H1 (cell line): ENCODE measurements at regions not wholly inside any gene's neighbourhood (a gene's known extent, or its start where the extent isn't known, plus 50 kb on each side); places are given as distances from the start of the nearest gene placed in this dataset.

Experiments used
- CTCF ChIA-PET: fragments of 300-600 bp; sonication (Branson Sonifier 250); formaldehyde crosslinking; loops from one replicate; lab custom pipeline; 2021; ENCODE audit not compliant: partially characterized antibody; lab: Charles Lee
- POLR2A ChIA-PET: fragments of 300-600 bp; sonication (Branson Sonifier 250); formaldehyde crosslinking; loops from one replicate; lab custom pipeline; 2021; ENCODE audit warnings: inconsistent platforms; ENCODE audit not compliant: partially characterized antibody; lab: Charles Lee
- DNase-seq, 2 experiments: peaks; one replicate each; pipeline versions ENCODE4 v3.0.0 to v3.0.0-alpha.2; 2010 to 2022; ENCODE audit warnings: low spot score in 2 of 2, low read depth in 1 of 2, mixed read lengths in 1 of 2
- FAIRE-seq: peaks from 2 replicates; lab custom pipeline; 2011; peaks lifted over from hg19 to GRCh38; lab: Jason Lieb, UNC
- H2AFZ ChIP-seq: 2 replicates; pipeline ENCODE4 v1.8.1; 2012; ENCODE audit warnings: low read length, inconsistent platforms
- H2AK5ac ChIP-seq: 2 replicates; pipeline ENCODE4 v1.6.1; 2013; ENCODE audit warnings: low read depth, low read length
- H2BK120ac ChIP-seq: replicated peaks from 2 replicates; pipeline ENCODE3; 2013; ENCODE audit warnings: low read depth, low read length, inconsistent platforms
- H2BK12ac ChIP-seq: 2 replicates; pipeline ENCODE4 v1.6.1; 2013; ENCODE audit warnings: low read depth, low read length
- H2BK15ac ChIP-seq: 2 replicates; pipeline ENCODE4 v1.6.1; 2013; ENCODE audit warnings: low read length
- H2BK20ac ChIP-seq: 2 replicates; pipeline ENCODE4 v1.6.1; 2013; ENCODE audit warnings: low read length
- H2BK5ac ChIP-seq: 2 replicates; pipeline ENCODE4 v1.6.1; 2013; ENCODE audit warnings: low read depth, low read length
- H3K14ac ChIP-seq: 2 replicates; pipeline ENCODE4 v1.6.1; 2013; ENCODE audit warnings: inconsistent platforms; ENCODE audit not compliant: insufficient read length
- H3K18ac ChIP-seq: 2 replicates; pipeline ENCODE4 v1.6.1; 2013; ENCODE audit warnings: low read length; ENCODE audit errors: extremely low read depth
- H3K23ac ChIP-seq: 2 replicates; pipeline ENCODE4 v1.6.1; 2013; ENCODE audit warnings: inconsistent platforms; ENCODE audit not compliant: insufficient read length
- H3K23me2 ChIP-seq: 2 replicates; pipeline ENCODE4 v1.6.1; 2013; ENCODE audit warnings: low read depth, low read length
- H3K27ac ChIP-seq: 2 replicates; pipeline ENCODE4 v1.6.1; 2011; ENCODE audit warnings: low read depth, low read length, inconsistent platforms
- H3K27me3 ChIP-seq, 4 experiments: replicated peaks in 1 of 4; 1 replicate in 1 of 4; 2 replicates in 3 of 4; pipeline versions ENCODE4 v1.6.1 to v1.8.1; 2011 to 2013; ENCODE audit warnings: low read length in 3 of 4, mild to moderate bottlenecking in 3 of 4, inconsistent platforms in 2 of 4, mixed read lengths in 2 of 4, moderate library complexity in 1 of 4; ENCODE audit not compliant: control insufficient read depth in 3 of 4, insufficient read depth in 3 of 4; ENCODE audit errors: extremely low read depth in 1 of 4
- H3K36me3 ChIP-seq, 4 experiments: 2 replicates each; pipeline versions ENCODE4 v1.6.1 to v1.8.1; 2011 to 2013; ENCODE audit warnings: mild to moderate bottlenecking in 4 of 4, low read length in 3 of 4, moderate library complexity in 2 of 4, control low read depth in 1 of 4, inconsistent platforms in 1 of 4; ENCODE audit not compliant: insufficient read depth in 4 of 4, control insufficient read depth in 2 of 4
- H3K4ac ChIP-seq: replicated peaks from 2 replicates; pipeline ENCODE3; 2013; ENCODE audit warnings: low read length, low read depth, mixed read lengths, inconsistent platforms; ENCODE audit not compliant: insufficient read length
- H3K4me1 ChIP-seq, 4 experiments: replicated peaks in 1 of 4; 1 replicate in 1 of 4; 2 replicates in 3 of 4; pipeline versions ENCODE4 v1.6.1 to v1.8.1; 2011 to 2013; ENCODE audit warnings: low read length in 3 of 4, inconsistent platforms in 2 of 4, mixed read lengths in 1 of 4; ENCODE audit not compliant: insufficient read depth in 4 of 4, control insufficient read depth in 3 of 4
- H3K4me2 ChIP-seq, 2 experiments: 2 replicates each; pipeline versions ENCODE4 v1.6.1 to v1.8.1; 2011 to 2013; ENCODE audit warnings: low read depth in 2 of 2, low read length in 2 of 2, control low read depth in 1 of 2, inconsistent platforms in 1 of 2, mild to moderate bottlenecking in 1 of 2; ENCODE audit not compliant: insufficient read depth in 1 of 2
- H3K4me3 ChIP-seq, 4 experiments: fragments of 200-600, 300-600 bp in 1 of 4; sonication (generic), shearing (Covaris generic), sonication (Bioruptor Twin) in 1 of 4; 2 replicates each; pipeline versions ENCODE4 v1.5.1 to v1.8.1; 2011 to 2016; ENCODE audit warnings: low read length in 4 of 4, low read depth in 3 of 4, control low read depth in 2 of 4, inconsistent platforms in 2 of 4, mild to moderate bottlenecking in 2 of 4, mixed read lengths in 1 of 4, moderate library complexity in 1 of 4; ENCODE audit not compliant: insufficient read depth in 2 of 4; ENCODE audit errors: extremely low read depth in 1 of 4
- H3K56ac ChIP-seq: replicated peaks from 2 replicates; pipeline ENCODE3; 2013; ENCODE audit warnings: low read depth, mild to moderate bottlenecking, mixed read lengths, low read length, inconsistent platforms; ENCODE audit not compliant: insufficient read length
- H3K79me1 ChIP-seq: 2 replicates; pipeline ENCODE4 v1.6.1; 2013; ENCODE audit warnings: low read depth, low read length, control low read depth
- H3K79me2 ChIP-seq, 2 experiments: 2 replicates each; pipeline versions ENCODE4 v1.6.1 to v1.8.1; 2012 to 2013; ENCODE audit warnings: low read length in 2 of 2, mild to moderate bottlenecking in 2 of 2, inconsistent platforms in 1 of 2; ENCODE audit not compliant: insufficient read depth in 2 of 2, control insufficient read depth in 1 of 2
- H3K9ac ChIP-seq, 4 experiments: replicated peaks in 1 of 4; 1 replicate in 1 of 4; 2 replicates in 3 of 4; pipeline versions ENCODE4 v1.6.1 to v1.8.1; 2011 to 2013; ENCODE audit warnings: low read depth in 3 of 4, low read length in 3 of 4, control low read depth in 2 of 4, mild to moderate bottlenecking in 2 of 4, moderate library complexity in 2 of 4, inconsistent platforms in 1 of 4; ENCODE audit errors: extremely low read depth in 1 of 4
- H3K9me3 ChIP-seq, 2 experiments: 2 replicates each; pipeline versions ENCODE4 v1.6.1 to v1.8.1; 2012 to 2013; ENCODE audit warnings: mild to moderate bottlenecking in 2 of 2, moderate library complexity in 2 of 2, control low read depth in 1 of 2, inconsistent platforms in 1 of 2, low read depth in 1 of 2, low read length in 1 of 2, mixed read lengths in 1 of 2; ENCODE audit not compliant: insufficient read depth in 2 of 2
- H4K20me1 ChIP-seq, 2 experiments: replicated peaks in 1 of 2; 2 replicates each; pipeline versions ENCODE3 to v1.8.1; 2011 to 2013; ENCODE audit warnings: inconsistent platforms in 2 of 2, low read length in 2 of 2, mild to moderate bottlenecking in 1 of 2; ENCODE audit not compliant: insufficient read depth in 2 of 2, control insufficient read depth in 1 of 2
- H4K5ac ChIP-seq: 2 replicates; pipeline ENCODE4 v1.6.1; 2013; ENCODE audit warnings: low read length, low read depth, mixed read lengths, inconsistent platforms; ENCODE audit not compliant: insufficient read length
- H4K8ac ChIP-seq: 2 replicates; pipeline ENCODE4 v1.8.0; 2013; ENCODE audit warnings: mild to moderate bottlenecking, moderate library complexity, low read length, inconsistent platforms; ENCODE audit not compliant: insufficient read depth; ENCODE audit errors: extremely low read depth
- H4K91ac ChIP-seq: replicated peaks from 2 replicates; pipeline ENCODE3; 2013; ENCODE audit warnings: low read length, mixed read lengths, inconsistent platforms; ENCODE audit not compliant: insufficient read length
- ASH2L ChIP-seq: fragments of 200-600, 300-600 bp; sonication (generic); IDR thresholded peaks from one replicate; pipeline ENCODE4 v1.7.1; 2017; ENCODE audit warnings: low read length
- BACH1 ChIP-seq: IDR thresholded peaks from 2 replicates; pipeline ENCODE4 v1.6.1; 2012; ENCODE audit warnings: low read length, improper control_type of control experiment
- HDAC6 ChIP-seq: IDR thresholded peaks from one replicate; pipeline ENCODE4 v1.7.1; 2012; ENCODE audit warnings: low read depth, mild to moderate bottlenecking, inconsistent platforms, low read length, moderate library complexity
- POLR2AphosphoS5 ChIP-seq: IDR thresholded peaks from 2 replicates; pipeline ENCODE4 v1.6.1; 2011; ENCODE audit warnings: low read depth, low read length
- SIX5 ChIP-seq: IDR thresholded peaks from 2 replicates; pipeline ENCODE4 v1.6.1; 2011; ENCODE audit warnings: mild to moderate bottlenecking, low read depth, low read length
- TAF7 ChIP-seq: optimal IDR thresholded peaks from 2 replicates; pipeline ENCODE3; 2011; ENCODE audit warnings: low read depth, mild to moderate bottlenecking, inconsistent platforms, low read length, moderate library complexity, borderline replicate concordance
- WGBS, 2 experiments: shearing (Covaris generic) in 1 of 2; methylation state at CpG; one replicate each; pipeline versions ENCODE4 v1.1.6 to v1.1.7; 2013 to 2015; ENCODE audit warnings: low lambda C conversion rate in 2 of 2, mixed read lengths in 2 of 2, inconsistent platforms in 1 of 2, low coverage in 1 of 2, missing lambda C conversion rate in 1 of 2; ENCODE audit not compliant: insufficient replicate concordance in 2 of 2, insufficient coverage in 1 of 2, insufficient read length in 1 of 2; ENCODE audit errors: extremely low coverage in 1 of 2, missing lambda C conversion rate in 1 of 2; 5-methylcytosine and 5-hydroxymethylcytosine counted together

DNA sequence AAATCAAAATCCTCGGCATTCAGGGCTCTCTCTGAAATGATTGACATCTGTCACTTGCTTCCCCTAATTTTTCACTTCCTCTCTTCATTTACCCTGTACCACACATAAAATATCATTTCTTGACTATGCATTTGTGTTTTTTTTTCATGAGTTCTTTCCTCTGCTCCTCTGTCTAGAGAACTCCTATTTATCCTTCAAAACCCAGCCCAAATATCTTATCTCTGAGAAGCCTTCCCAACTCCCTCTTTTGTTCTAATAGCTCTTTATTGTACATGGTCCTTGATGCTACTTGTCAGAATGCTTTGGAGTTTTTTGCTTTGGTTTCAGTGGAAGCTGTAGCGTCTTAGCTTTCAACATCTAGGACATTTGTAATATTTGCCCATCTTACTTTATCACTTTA is 190.2 kb upstream of the CTBP2 start:
- Histone ChIP-seq H4K91ac (no peak overlapping the region), H2BK5ac (no peak overlapping the region), H3K23me2 (no peaks in the 10 kb centered on the region), H2BK12ac (no peak overlapping the region), H3K4me3 (no peak overlapping the region), H2BK20ac (no peak overlapping the region), H3K36me3 (no peaks in the 10 kb centered on the region), H2AK5ac (no peak overlapping the region), H3K4me1 (peaks cover 0 to 3% (median 0%) of the 10 kb centered on the region in 4 experiments; a peak in 1 of 7 replicates), H3K79me2 (no peaks in the 10 kb centered on the region), H3K9ac (no peak overlapping the region), H3K18ac (no peak overlapping the region), H3K27ac (no peak overlapping the region), H3K79me1 (no peaks in the 10 kb centered on the region), H4K20me1 (no peaks in the 10 kb centered on the region), H3K23ac (no peak overlapping the region), H3K4me2 (no peak overlapping the region), H3K56ac (no peak overlapping the region), H3K14ac (no peak overlapping the region), H4K5ac (no peak overlapping the region), H3K27me3 (no peaks in the 10 kb centered on the region), H2AFZ (no peak overlapping the region), H3K4ac (no peak overlapping the region), H4K8ac (no peak overlapping the region), H3K9me3 (no peaks in the 10 kb centered on the region), H2BK120ac (no peak overlapping the region), H2BK15ac (no peak overlapping the region)
- no peak for DNase-seq
- ChIA-PET POLR2A (no interaction called here), CTCF (interaction anchor here (0.7 to 6.1 kb wide), 4 partner anchors 7 to 341 kb away, joined by 3 to 27 read pairs (median 3); no protein-coding TSS in a partner anchor)
- 88% methylated on average over 2 of the region's 2 CpGs; no CpG with 5 or more reads in 1 of the 2 experiments for WGBS, 2 experiments
- no peak for TF ChIP-seq TAF7
- no peak for TF ChIP-seq SIX5
- TF ChIP-seq BACH1 = no peak
- no peak for TF ChIP-seq HDAC6
- TF ChIP-seq ASH2L = no peak
- TF ChIP-seq POLR2AphosphoS5 = no peak
- FAIRE-seq = no peak
